ENCODE measurements at regions not wholly inside any gene's neighbourhood (a gene's known extent, or its start where the extent isn't known, plus 50 kb on each side); places are given as distances from the start of the nearest gene placed in this dataset.

DNA sequence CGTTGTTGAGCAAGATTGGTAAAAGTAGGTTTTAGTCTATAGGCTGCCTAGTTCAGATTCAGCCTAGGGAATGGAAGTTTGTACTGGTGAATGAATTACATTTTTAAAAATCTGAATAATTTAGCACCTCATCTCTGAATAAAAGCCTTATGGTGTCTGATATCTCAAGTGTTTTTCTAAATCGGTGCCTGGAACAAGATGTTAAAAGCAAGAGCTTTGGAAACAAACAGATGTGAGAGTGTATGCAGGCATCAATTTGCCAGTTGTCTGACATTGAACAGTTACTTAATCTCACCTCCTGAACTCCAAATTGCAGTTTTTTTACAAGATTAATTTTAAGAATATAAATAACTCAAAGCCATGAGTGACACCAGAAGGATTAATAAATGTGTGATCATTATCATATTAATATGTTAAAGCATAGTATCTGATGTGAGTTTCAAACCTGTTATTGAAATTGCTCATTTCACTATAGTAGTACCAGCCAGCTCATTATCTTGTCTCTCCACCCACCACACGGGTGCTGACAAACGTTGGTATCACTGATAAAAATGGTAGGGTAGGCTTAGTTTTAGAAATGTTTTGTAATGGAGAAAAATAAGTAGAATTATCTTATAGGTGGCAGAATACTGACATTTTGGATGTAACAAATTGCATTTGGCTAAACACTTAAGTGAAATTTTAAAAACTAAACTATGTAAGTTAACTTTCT lies 157.3 kb downstream of the FAM83B start:
- BruUV-seq (replicated peaks): no TSS peak
- Histone ChIP-seq H3K4me3 (replicated peaks in 1 of 2; ENCODE audit: low read depth in 1 of 2, low read length in 2 of 2) (no peak overlapping the region), H3K4me2 (ENCODE audit: low read length) (no peak overlapping the region), H3K27me3 (ENCODE audit: insufficient read depth, low read length) (no peaks in the 10 kb centered on the region), H3K9ac (ENCODE audit: low read length) (no peak overlapping the region), H3K36me3 (ENCODE audit: control insufficient read depth in 1 of 2, insufficient read depth in 2 of 2, low read length in 2 of 2) (no peaks in the 10 kb centered on the region), H3K27ac (ENCODE audit: low read depth, low read length) (no peak overlapping the region), H2AFZ (ENCODE audit: low read depth, low read length, poor library complexity, severe bottlenecking) (no peak overlapping the region), H3K9me3 (ENCODE audit: control insufficient read depth in 1 of 2, insufficient read depth in 1 of 2, low read depth in 1 of 2, low read length in 2 of 2) (no peaks in the 10 kb centered on the region), H3K79me2 (ENCODE audit: insufficient read depth, low read length) (no peaks in the 10 kb centered on the region), H3K9me2 (ENCODE audit: insufficient read depth) (no peaks in the 10 kb centered on the region), H3K4me1 (ENCODE audit: control insufficient read depth in 1 of 2, insufficient read depth in 2 of 2, low read length in 2 of 2) (no peaks in the 10 kb centered on the region), H4K20me1 (ENCODE audit: insufficient read depth) (no peaks in the 10 kb centered on the region)
- ATAC-seq (no peak), DNase-seq (ENCODE audit: low read depth, low spot score) (no peak)
- intact Hi-C loops (cut with micrococcal nuclease): no loop called here
- TF ChIP-seq RAD21 (IDR thresholded peaks at IDR 0.05; ENCODE audit: low read depth) (no peak), JUND (IDR thresholded peaks at IDR 0.05) (no peak), ZFX (IDR thresholded peaks at IDR 0.05) (no peak), ELF1 (IDR thresholded peaks at IDR 0.05; ENCODE audit: borderline replicate concordance, low read depth) (no peak), SRF (IDR thresholded peaks at IDR 0.05; ENCODE audit: low read depth) (no peak), FOSL1 (IDR thresholded peaks at IDR 0.05; ENCODE audit: low read depth) (no peak), EZH2 (IDR thresholded peaks at IDR 0.05) (no peak), POLR2AphosphoS5 (IDR thresholded peaks at IDR 0.05; ENCODE audit: low read depth, low read length) (no peak), CBX3 (IDR thresholded peaks at IDR 0.05; ENCODE audit: low read depth) (no peak), TCF7L2 (IDR thresholded peaks at IDR 0.05; ENCODE audit: borderline replicate concordance, extremely low read depth, insufficient read depth, insufficient read length) (no peak), SIN3A (IDR thresholded peaks at IDR 0.05; ENCODE audit: low read depth) (no peak), CEBPB (IDR thresholded peaks at IDR 0.05; ENCODE audit: low read depth) (no peak), EZH2phosphoT487 (IDR thresholded peaks at IDR 0.05; ENCODE audit: borderline replicate concordance) (no peak), SP1 (IDR thresholded peaks at IDR 0.05; ENCODE audit: low read depth) (no peak)
- TF ChIP-seq, protein P1, sequence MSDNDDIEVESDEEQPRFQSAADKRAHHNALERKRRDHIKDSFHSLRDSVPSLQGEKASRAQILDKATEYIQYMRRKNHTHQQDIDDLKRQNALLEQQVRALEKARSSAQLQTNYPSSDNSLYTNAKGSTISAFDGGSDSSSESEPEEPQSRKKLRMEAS (IDR thresholded peaks at IDR 0.05): no peak
- TF ChIP-seq, protein P2, sequence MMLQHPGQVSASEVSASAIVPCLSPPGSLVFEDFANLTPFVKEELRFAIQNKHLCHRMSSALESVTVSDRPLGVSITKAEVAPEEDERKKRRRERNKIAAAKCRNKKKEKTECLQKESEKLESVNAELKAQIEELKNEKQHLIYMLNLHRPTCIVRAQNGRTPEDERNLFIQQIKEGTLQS (IDR thresholded peaks at IDR 0.05): no peak
- TF ChIP-seq, protein P3, sequence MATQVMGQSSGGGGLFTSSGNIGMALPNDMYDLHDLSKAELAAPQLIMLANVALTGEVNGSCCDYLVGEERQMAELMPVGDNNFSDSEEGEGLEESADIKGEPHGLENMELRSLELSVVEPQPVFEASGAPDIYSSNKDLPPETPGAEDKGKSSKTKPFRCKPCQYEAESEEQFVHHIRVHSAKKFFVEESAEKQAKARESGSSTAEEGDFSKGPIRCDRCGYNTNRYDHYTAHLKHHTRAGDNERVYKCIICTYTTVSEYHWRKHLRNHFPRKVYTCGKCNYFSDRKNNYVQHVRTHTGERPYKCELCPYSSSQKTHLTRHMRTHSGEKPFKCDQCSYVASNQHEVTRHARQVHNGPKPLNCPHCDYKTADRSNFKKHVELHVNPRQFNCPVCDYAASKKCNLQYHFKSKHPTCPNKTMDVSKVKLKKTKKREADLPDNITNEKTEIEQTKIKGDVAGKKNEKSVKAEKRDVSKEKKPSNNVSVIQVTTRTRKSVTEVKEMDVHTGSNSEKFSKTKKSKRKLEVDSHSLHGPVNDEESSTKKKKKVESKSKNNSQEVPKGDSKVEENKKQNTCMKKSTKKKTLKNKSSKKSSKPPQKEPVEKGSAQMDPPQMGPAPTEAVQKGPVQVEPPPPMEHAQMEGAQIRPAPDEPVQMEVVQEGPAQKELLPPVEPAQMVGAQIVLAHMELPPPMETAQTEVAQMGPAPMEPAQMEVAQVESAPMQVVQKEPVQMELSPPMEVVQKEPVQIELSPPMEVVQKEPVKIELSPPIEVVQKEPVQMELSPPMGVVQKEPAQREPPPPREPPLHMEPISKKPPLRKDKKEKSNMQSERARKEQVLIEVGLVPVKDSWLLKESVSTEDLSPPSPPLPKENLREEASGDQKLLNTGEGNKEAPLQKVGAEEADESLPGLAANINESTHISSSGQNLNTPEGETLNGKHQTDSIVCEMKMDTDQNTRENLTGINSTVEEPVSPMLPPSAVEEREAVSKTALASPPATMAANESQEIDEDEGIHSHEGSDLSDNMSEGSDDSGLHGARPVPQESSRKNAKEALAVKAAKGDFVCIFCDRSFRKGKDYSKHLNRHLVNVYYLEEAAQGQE (IDR thresholded peaks at IDR 0.05; ENCODE audit: low read depth): no peak
- TF ChIP-seq, protein P4, sequence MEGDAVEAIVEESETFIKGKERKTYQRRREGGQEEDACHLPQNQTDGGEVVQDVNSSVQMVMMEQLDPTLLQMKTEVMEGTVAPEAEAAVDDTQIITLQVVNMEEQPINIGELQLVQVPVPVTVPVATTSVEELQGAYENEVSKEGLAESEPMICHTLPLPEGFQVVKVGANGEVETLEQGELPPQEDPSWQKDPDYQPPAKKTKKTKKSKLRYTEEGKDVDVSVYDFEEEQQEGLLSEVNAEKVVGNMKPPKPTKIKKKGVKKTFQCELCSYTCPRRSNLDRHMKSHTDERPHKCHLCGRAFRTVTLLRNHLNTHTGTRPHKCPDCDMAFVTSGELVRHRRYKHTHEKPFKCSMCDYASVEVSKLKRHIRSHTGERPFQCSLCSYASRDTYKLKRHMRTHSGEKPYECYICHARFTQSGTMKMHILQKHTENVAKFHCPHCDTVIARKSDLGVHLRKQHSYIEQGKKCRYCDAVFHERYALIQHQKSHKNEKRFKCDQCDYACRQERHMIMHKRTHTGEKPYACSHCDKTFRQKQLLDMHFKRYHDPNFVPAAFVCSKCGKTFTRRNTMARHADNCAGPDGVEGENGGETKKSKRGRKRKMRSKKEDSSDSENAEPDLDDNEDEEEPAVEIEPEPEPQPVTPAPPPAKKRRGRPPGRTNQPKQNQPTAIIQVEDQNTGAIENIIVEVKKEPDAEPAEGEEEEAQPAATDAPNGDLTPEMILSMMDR (IDR thresholded peaks at IDR 0.05 in 2 of 3, conservative IDR thresholded peaks at IDR 0.05 in 1 of 3; ENCODE audit: borderline replicate concordance in 1 of 3, insufficient read depth in 1 of 3, low read depth in 2 of 3, low read length in 2 of 3): no peak
- TF ChIP-seq, protein P5, sequence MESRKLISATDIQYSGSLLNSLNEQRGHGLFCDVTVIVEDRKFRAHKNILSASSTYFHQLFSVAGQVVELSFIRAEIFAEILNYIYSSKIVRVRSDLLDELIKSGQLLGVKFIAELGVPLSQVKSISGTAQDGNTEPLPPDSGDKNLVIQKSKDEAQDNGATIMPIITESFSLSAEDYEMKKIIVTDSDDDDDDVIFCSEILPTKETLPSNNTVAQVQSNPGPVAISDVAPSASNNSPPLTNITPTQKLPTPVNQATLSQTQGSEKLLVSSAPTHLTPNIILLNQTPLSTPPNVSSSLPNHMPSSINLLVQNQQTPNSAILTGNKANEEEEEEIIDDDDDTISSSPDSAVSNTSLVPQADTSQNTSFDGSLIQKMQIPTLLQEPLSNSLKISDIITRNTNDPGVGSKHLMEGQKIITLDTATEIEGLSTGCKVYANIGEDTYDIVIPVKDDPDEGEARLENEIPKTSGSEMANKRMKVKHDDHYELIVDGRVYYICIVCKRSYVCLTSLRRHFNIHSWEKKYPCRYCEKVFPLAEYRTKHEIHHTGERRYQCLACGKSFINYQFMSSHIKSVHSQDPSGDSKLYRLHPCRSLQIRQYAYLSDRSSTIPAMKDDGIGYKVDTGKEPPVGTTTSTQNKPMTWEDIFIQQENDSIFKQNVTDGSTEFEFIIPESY (IDR thresholded peaks at IDR 0.05; ENCODE audit: extremely low read depth, insufficient replicate concordance, low read length): no peak
- ChIA-PET POLR2A (no interaction called here), CTCF (no interaction called here), RAD21 (ENCODE audit: low non-redundant PET in 1 of 2, low total read pairs in 2 of 2, uncharacterized antibody in 2 of 2, unreplicated experiment in 2 of 2) (no interaction called here)

Measured in HCT116 (cell line).